ENCODE measurements at regions not wholly inside any gene's neighbourhood (a gene's known extent, or its start where the extent isn't known, plus 50 kb on each side); places are given as distances from the start of the nearest gene placed in this dataset.

DNA sequence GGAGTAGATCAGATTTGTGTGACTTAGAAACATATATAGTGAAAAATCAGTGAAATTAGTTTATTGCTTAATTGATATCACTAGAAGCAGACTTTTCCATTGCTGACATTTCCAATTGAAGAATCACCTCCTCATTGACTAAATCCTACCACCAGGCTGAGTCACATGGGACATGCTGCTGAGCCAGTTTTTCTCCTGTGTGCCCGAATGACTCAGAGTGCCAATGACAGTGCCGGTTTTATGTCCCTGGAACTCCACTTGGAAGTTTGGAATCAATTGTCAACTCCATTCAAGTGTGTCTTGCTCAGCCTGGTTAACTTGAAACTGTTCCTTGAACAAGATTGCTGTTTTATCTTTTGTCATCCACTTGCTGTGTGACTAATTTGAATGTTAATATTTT lies 316.1 kb upstream of the PRDM1 start:
- no peak overlapping the region for H3K27ac ChIP-seq (ENCODE audit: extremely low read length, insufficient read depth, low read length)
- no peaks in the 10 kb centered on the region for H3K36me3 ChIP-seq (replicated peaks in 1 of 2; ENCODE audit: control insufficient read depth in 1 of 2, insufficient read depth in 2 of 2, low read length in 2 of 2)
- H3K9me3 ChIP-seq (ENCODE audit: low read length): no peaks in the 10 kb centered on the region
- in situ Hi-C loops (cut with HindIII; ENCODE audit: extremely low pct_ligation_motif_present, low pct_unique_long_range_greater_than_20kb) (no loop called here), intact Hi-C loops (cut with micrococcal nuclease; ENCODE audit: unreplicated experiment) (no loop called here)
- H2AFZ ChIP-seq (ENCODE audit: low read length): no peak overlapping the region
- H3K27me3 ChIP-seq (ENCODE audit: control insufficient read depth in 1 of 2, insufficient read depth in 2 of 2, low read length in 2 of 2): no peaks in the 10 kb centered on the region
- no peak overlapping the region for H3K9ac ChIP-seq (ENCODE audit: insufficient read depth, low read depth, low read length)
- 0% methylated on average over 2 of the region's 2 CpGs for WGBS (ENCODE audit: low lambda C conversion rate)
- H3K4me2 ChIP-seq (ENCODE audit: low read depth, low read length): no peak overlapping the region
- ChIA-PET CTCF (ENCODE audit: low intra/inter-chr PET ratio, low total read pairs) (no interaction called here), POLR2A (no interaction called here)
- FAIRE-seq (no peak), ATAC-seq (no peak), DNase-seq (ENCODE audit: low spot score) (no peak)
- no TSS peak for BruUV-seq (replicated peaks)
- no peak for TF ChIP-seq CENPBD1 (CRISPR knock-in tag; IDR thresholded peaks at IDR 0.05; ENCODE audit: borderline replicate concordance, low read depth)
- TF ChIP-seq ZNF24 (IDR thresholded peaks at IDR 0.05): no peak
- no peak for TF ChIP-seq KDM5B (CRISPR knock-in tag; IDR thresholded peaks at IDR 0.05; ENCODE audit: borderline replicate concordance)
- TF ChIP-seq ZNF543 (CRISPR knock-in tag; IDR thresholded peaks at IDR 0.05): no peak
- TF ChIP-seq SP4 (CRISPR knock-in tag; IDR thresholded peaks at IDR 0.05): no peak
- TF ChIP-seq ZNF607 (CRISPR knock-in tag; IDR thresholded peaks at IDR 0.05; ENCODE audit: borderline replicate concordance): no peak
- no peak for TF ChIP-seq IRX3 (CRISPR knock-in tag; IDR thresholded peaks at IDR 0.05; ENCODE audit: borderline replicate concordance, low read depth)
- no peak for TF ChIP-seq NCOR1 (IDR thresholded peaks at IDR 0.05; ENCODE audit: borderline replicate concordance, low read length)
- TF ChIP-seq, protein P1, sequence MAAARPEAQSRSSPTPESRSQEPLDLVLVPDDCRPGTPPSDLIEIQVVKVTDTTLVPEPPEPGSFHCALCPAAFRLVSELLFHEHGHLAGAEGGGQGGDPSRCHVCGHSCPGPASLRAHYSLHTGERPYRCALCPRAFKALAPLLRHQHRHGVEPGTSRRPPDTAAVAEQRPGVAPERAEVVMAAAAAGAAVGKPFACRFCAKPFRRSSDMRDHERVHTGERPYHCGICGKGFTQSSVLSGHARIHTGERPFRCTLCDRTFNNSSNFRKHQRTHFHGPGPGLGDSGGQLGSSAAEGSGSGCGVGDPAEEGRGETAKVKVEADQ (CRISPR knock-in tag; IDR thresholded peaks at IDR 0.05; ENCODE audit: borderline replicate concordance): no peak
- TF ChIP-seq ZNF350 (CRISPR knock-in tag; IDR thresholded peaks at IDR 0.05; ENCODE audit: borderline replicate concordance, low read depth): no peak
- TF ChIP-seq ARNT2 (CRISPR knock-in tag; IDR thresholded peaks at IDR 0.05; ENCODE audit: low read depth): no peak
- no peaks in the 10 kb centered on the region for H3K79me2 ChIP-seq (ENCODE audit: insufficient read depth, low read length)
- H4K20me1 ChIP-seq (ENCODE audit: insufficient read depth, low read length): no peaks in the 10 kb centered on the region
- H3K4me1 ChIP-seq (ENCODE audit: insufficient read depth, low read length): no peaks in the 10 kb centered on the region
- H3K4me3 ChIP-seq (replicated peaks in 1 of 3; ENCODE audit: insufficient read depth in 1 of 3, low read depth in 2 of 3, low read length in 3 of 3): no peak overlapping the region
